ENCODE measurements at regions not wholly inside any gene's neighbourhood (a gene's known extent, or its start where the extent isn't known, plus 50 kb on each side); places are given as distances from the start of the nearest gene placed in this dataset.
"Not testable (repeated sequence)": the region's sequence is repeated elsewhere in the genome, so short reads cannot be mapped to it uniquely, and the experiment has no call there.

GRCh38 chr6:148643208-148643607, 103.6 kb upstream of the UST start:
- H3K9me2 ChIP-seq (ENCODE audit: insufficient read depth); H3K4me3 ChIP-seq (replicated peaks in 1 of 2; ENCODE audit: low read depth in 1 of 2, low read length in 2 of 2); DNase-seq (ENCODE audit: low read depth, low spot score); H3K79me2 ChIP-seq (ENCODE audit: insufficient read depth, low read length); H3K4me1 ChIP-seq (ENCODE audit: control insufficient read depth in 1 of 2, insufficient read depth in 2 of 2, low read length in 2 of 2); POLR2A ChIA-PET; H3K36me3 ChIP-seq (ENCODE audit: control insufficient read depth in 1 of 2, insufficient read depth in 2 of 2, low read length in 2 of 2); RAD21 ChIA-PET (ENCODE audit: low non-redundant PET in 1 of 2, low total read pairs in 2 of 2, uncharacterized antibody in 2 of 2, unreplicated experiment in 2 of 2); H4K20me1 ChIP-seq (ENCODE audit: insufficient read depth); H3K27me3 ChIP-seq (ENCODE audit: insufficient read depth, low read length); H2AFZ ChIP-seq (ENCODE audit: low read depth, low read length, poor library complexity, severe bottlenecking); H3K9me3 ChIP-seq (ENCODE audit: control insufficient read depth in 1 of 2, insufficient read depth in 1 of 2, low read depth in 1 of 2, low read length in 2 of 2); ATAC-seq; BruUV-seq (replicated peaks); H3K9ac ChIP-seq (ENCODE audit: low read length); CTCF ChIA-PET; intact Hi-C loops (cut with micrococcal nuclease); H3K4me2 ChIP-seq (ENCODE audit: low read length); H3K27ac ChIP-seq (ENCODE audit: low read depth, low read length): not testable (repeated sequence)

DNA sequence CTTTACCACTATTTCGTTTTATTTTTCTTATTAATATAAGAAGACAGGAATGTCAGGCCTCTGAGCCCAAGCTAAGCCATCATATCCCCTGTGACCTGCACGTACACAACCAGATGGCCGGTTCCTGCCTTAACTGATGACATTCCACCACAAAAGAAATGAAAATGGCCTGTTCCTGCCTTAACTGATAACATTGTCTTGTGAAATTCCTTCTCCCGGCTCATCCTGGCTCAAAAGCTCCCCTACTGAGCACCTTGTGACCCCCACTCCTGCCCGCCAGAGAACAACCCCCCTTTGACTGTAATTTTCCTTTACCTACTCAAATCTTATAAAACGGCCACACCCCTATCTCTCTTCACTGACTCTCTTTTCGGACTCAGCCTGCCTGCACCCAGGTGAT, 101.8 kb upstream of the UST start:
- H4K20me1 ChIP-seq (ENCODE audit: insufficient read depth); ATAC-seq; H3K36me3 ChIP-seq (ENCODE audit: control insufficient read depth in 1 of 2, insufficient read depth in 2 of 2, low read length in 2 of 2); H3K79me2 ChIP-seq (ENCODE audit: insufficient read depth, low read length); H3K4me2 ChIP-seq (ENCODE audit: low read length); H3K4me3 ChIP-seq (replicated peaks in 1 of 2; ENCODE audit: low read depth in 1 of 2, low read length in 2 of 2); H3K9ac ChIP-seq (ENCODE audit: low read length); RAD21 ChIA-PET (ENCODE audit: low non-redundant PET in 1 of 2, low total read pairs in 2 of 2, uncharacterized antibody in 2 of 2, unreplicated experiment in 2 of 2); CTCF ChIA-PET; intact Hi-C loops (cut with micrococcal nuclease); H3K9me3 ChIP-seq (ENCODE audit: control insufficient read depth in 1 of 2, insufficient read depth in 1 of 2, low read depth in 1 of 2, low read length in 2 of 2); POLR2A ChIA-PET; H3K27ac ChIP-seq (ENCODE audit: low read depth, low read length); H2AFZ ChIP-seq (ENCODE audit: low read depth, low read length, poor library complexity, severe bottlenecking); H3K4me1 ChIP-seq (ENCODE audit: control insufficient read depth in 1 of 2, insufficient read depth in 2 of 2, low read length in 2 of 2); BruUV-seq (replicated peaks); H3K27me3 ChIP-seq (ENCODE audit: insufficient read depth, low read length); H3K9me2 ChIP-seq (ENCODE audit: insufficient read depth); DNase-seq (ENCODE audit: low read depth, low spot score): not testable (repeated sequence)

- no TSS peak for BruUV-seq (replicated peaks)
- Histone ChIP-seq H2AFZ (ENCODE audit: low read depth, low read length, poor library complexity, severe bottlenecking) (no peak overlapping the region), H3K27ac (ENCODE audit: low read depth, low read length) (no peak overlapping the region), H3K9me2 (ENCODE audit: insufficient read depth) (no peaks in the 10 kb centered on the region), H3K4me1 (ENCODE audit: control insufficient read depth in 1 of 2, insufficient read depth in 2 of 2, low read length in 2 of 2) (no peaks in the 10 kb centered on the region), H3K36me3 (ENCODE audit: control insufficient read depth in 1 of 2, insufficient read depth in 2 of 2, low read length in 2 of 2) (no peaks in the 10 kb centered on the region), H3K4me3 (replicated peaks in 1 of 2; ENCODE audit: low read depth in 1 of 2, low read length in 2 of 2) (no peak overlapping the region), H3K9ac (ENCODE audit: low read length) (no peak overlapping the region), H4K20me1 (ENCODE audit: insufficient read depth) (no peaks in the 10 kb centered on the region), H3K4me2 (ENCODE audit: low read length) (no peak overlapping the region), H3K9me3 (ENCODE audit: control insufficient read depth in 1 of 2, insufficient read depth in 1 of 2, low read depth in 1 of 2, low read length in 2 of 2) (0 out of 4 replicates have a peak, but pooled peaks cover 0 to 3% of the 10 kb centered on the region in 2 experiments), H3K27me3 (ENCODE audit: insufficient read depth, low read length) (no peaks in the 10 kb centered on the region), H3K79me2 (ENCODE audit: insufficient read depth, low read length) (no peaks in the 10 kb centered on the region)
- ATAC-seq, result no peak
- CTCF ChIA-PET, result no interaction called here
- no peak for DNase-seq (ENCODE audit: low read depth, low spot score)
- RAD21 ChIA-PET (ENCODE audit: low non-redundant PET in 1 of 2, low total read pairs in 2 of 2, uncharacterized antibody in 2 of 2, unreplicated experiment in 2 of 2), result no interaction called here
- TF ChIP-seq EZH2 (IDR thresholded peaks at IDR 0.05) (no peak), TCF7L2 (IDR thresholded peaks at IDR 0.05; ENCODE audit: borderline replicate concordance, extremely low read depth, insufficient read depth, insufficient read length) (no peak), EZH2phosphoT487 (IDR thresholded peaks at IDR 0.05; ENCODE audit: borderline replicate concordance) (no peak), EGR1 (IDR thresholded peaks at IDR 0.05; ENCODE audit: low read depth) (no peak), JUND (IDR thresholded peaks at IDR 0.05) (no peak), CEBPB (IDR thresholded peaks at IDR 0.05; ENCODE audit: low read depth) (no peak), SP1 (IDR thresholded peaks at IDR 0.05; ENCODE audit: low read depth) (no peak), SRF (IDR thresholded peaks at IDR 0.05; ENCODE audit: low read depth) (no peak)
- TF ChIP-seq, protein P1, sequence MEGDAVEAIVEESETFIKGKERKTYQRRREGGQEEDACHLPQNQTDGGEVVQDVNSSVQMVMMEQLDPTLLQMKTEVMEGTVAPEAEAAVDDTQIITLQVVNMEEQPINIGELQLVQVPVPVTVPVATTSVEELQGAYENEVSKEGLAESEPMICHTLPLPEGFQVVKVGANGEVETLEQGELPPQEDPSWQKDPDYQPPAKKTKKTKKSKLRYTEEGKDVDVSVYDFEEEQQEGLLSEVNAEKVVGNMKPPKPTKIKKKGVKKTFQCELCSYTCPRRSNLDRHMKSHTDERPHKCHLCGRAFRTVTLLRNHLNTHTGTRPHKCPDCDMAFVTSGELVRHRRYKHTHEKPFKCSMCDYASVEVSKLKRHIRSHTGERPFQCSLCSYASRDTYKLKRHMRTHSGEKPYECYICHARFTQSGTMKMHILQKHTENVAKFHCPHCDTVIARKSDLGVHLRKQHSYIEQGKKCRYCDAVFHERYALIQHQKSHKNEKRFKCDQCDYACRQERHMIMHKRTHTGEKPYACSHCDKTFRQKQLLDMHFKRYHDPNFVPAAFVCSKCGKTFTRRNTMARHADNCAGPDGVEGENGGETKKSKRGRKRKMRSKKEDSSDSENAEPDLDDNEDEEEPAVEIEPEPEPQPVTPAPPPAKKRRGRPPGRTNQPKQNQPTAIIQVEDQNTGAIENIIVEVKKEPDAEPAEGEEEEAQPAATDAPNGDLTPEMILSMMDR (IDR thresholded peaks at IDR 0.05 in 2 of 3, conservative IDR thresholded peaks at IDR 0.05 in 1 of 3; ENCODE audit: borderline replicate concordance in 1 of 3, insufficient read depth in 1 of 3, low read depth in 2 of 3, low read length in 2 of 3), result no peak
- intact Hi-C loops (cut with micrococcal nuclease), result no loop called here
- POLR2A ChIA-PET, result no interaction called here
Measured at GRCh38 chr6:148648754-148649453, 97.9 kb upstream of the UST start.
